AG04450 (cell line): ENCODE measurements at regions not wholly inside any gene's neighbourhood (a gene's known extent, or its start where the extent isn't known, plus 50 kb on each side); places are given as distances from the start of the nearest gene placed in this dataset.

Experiments
- CTCF ChIA-PET: fragments of 300-600, 350-600 bp; formaldehyde crosslinking; extraction: SDS; loops from one replicate; lab custom pipeline; 2022; ENCODE audit warnings: antibody characterized with exemption, inconsistent platforms; lab: Charles Lee
- POLR2A ChIA-PET: fragments of 350-600 bp; formaldehyde crosslinking; extraction: SDS; loops from one replicate; lab custom pipeline; 2021; ENCODE audit warnings: antibody characterized with exemption, inconsistent platforms; lab: Yijun Ruan, JAX
- DNase-seq: peaks from one replicate; pipeline ENCODE4 v3.0.0-alpha.2; 2011; ENCODE audit warnings: low read depth, low spot score
- H3K27ac ChIP-seq: one replicate; pipeline ENCODE4 v1.5.1; 2012; ENCODE audit warnings: low read depth, low read length, control low read depth
- H3K27me3 ChIP-seq: one replicate; pipeline ENCODE4 v1.6.0; 2012; ENCODE audit warnings: low read length; ENCODE audit not compliant: control insufficient read depth, insufficient read depth
- H3K4me3 ChIP-seq: 2 replicates; pipeline ENCODE4 v1.5.1; 2011; ENCODE audit warnings: mild to moderate bottlenecking, low read depth, low read length, control low read depth
- H3K9me3 ChIP-seq: 2 replicates; pipeline ENCODE4 v1.5.1; 2012; ENCODE audit warnings: low read length; ENCODE audit not compliant: control insufficient read depth, insufficient read depth
- CTCF ChIP-seq: IDR thresholded peaks from 2 replicates; pipeline ENCODE4 v1.5.1; 2011; ENCODE audit warnings: low read depth, low read length, control low read depth, inconsistent platforms

GRCh38 chr12:27907766-27908165, 64.8 kb downstream of the PTHLH start:
- Histone ChIP-seq H3K27me3 (no peaks in the 10 kb centered on the region), H3K4me3 (no peak overlapping the region), H3K27ac (no peak overlapping the region), H3K9me3 (no peaks in the 10 kb centered on the region)
- no peak for TF ChIP-seq CTCF
- POLR2A ChIA-PET = interaction anchor here (0.9 kb wide), 1 partner anchor 9 kb away, joined by 5 read pairs; no protein-coding TSS in a partner anchor
- CTCF ChIA-PET = no interaction called here
- DNase-seq = no peak

GRCh38 chr12:27906658-27907473, 65.7 kb downstream of the PTHLH start:
- POLR2A ChIA-PET = interaction anchor here (0.9 to 1.0 kb wide), 2 partner anchors 8 to 127 kb away, joined by 3 to 5 read pairs; partner anchors contain the start of genes KLHL42 and MANSC4
- H3K9me3 ChIP-seq = no peaks in the 10 kb centered on the region
- CTCF ChIA-PET = interaction anchor here (0.5 to 2.6 kb wide), 3 partner anchors 15 to 62 kb away, joined by 3 to 7 read pairs (median 4); no protein-coding TSS in a partner anchor
- no peak overlapping the region for H3K4me3 ChIP-seq
- H3K27me3 ChIP-seq = no peaks in the 10 kb centered on the region
- peak; percentile 24 for DNase-seq
- no peak for TF ChIP-seq CTCF
- peak overlapping the region; percentile 68 for H3K27ac ChIP-seq

- Histone ChIP-seq H3K4me3 (no peak overlapping the region), H3K9me3 (no peaks in the 10 kb centered on the region), H3K27me3 (no peaks in the 10 kb centered on the region), H3K27ac (no peak overlapping the region)
- POLR2A ChIA-PET = interaction anchor here (1.0 kb wide), 1 partner anchor 126 kb away, joined by 3 read pairs; the partner anchor contains the start of genes KLHL42 and MANSC4
- DNase-seq = no peak
- CTCF ChIA-PET = interaction anchor here (2.6 kb wide), 1 partner anchor 35 kb away, joined by 7 read pairs; no protein-coding TSS in a partner anchor
- no peak for TF ChIP-seq CTCF
Measured at GRCh38 chr12:27906127-27906500, 66.4 kb downstream of the PTHLH start.

- DNase-seq = no peak
- no peak overlapping the region for H3K4me3 ChIP-seq
- CTCF ChIA-PET = interaction anchor here (2.6 kb wide), 1 partner anchor 35 kb away, joined by 7 read pairs; no protein-coding TSS in a partner anchor
- no peak for TF ChIP-seq CTCF
- H3K27ac ChIP-seq = no peak overlapping the region
- no peaks in the 10 kb centered on the region for H3K27me3 ChIP-seq
- H3K9me3 ChIP-seq = no peaks in the 10 kb centered on the region
- POLR2A ChIA-PET = interaction anchor here (0.6 kb wide), 1 partner anchor 18 kb away, joined by 3 read pairs; no protein-coding TSS in a partner anchor
Measured at GRCh38 chr12:27905285-27906126, 67.0 kb downstream of the PTHLH start.
